Neural crest cell (in vitro differentiated cells): ENCODE measurements at regions not wholly inside any gene's neighbourhood (a gene's known extent, or its start where the extent isn't known, plus 50 kb on each side); places are given as distances from the start of the nearest gene placed in this dataset.
"Not testable (repeated sequence)": the region's sequence is repeated elsewhere in the genome, so short reads cannot be mapped to it uniquely, and the experiment has no call there.

Experiments used
- DNase-seq: peaks from one replicate; pipeline ENCODE4 v3.0.0; 2021; ENCODE audit warnings: low read depth, mixed read lengths, low spot score
- H3K27ac Mint-ChIP-seq: one replicate; pipeline ENCODE4 v1.8.0; 2021; ENCODE audit warnings: mild to moderate bottlenecking, mixed read lengths; ENCODE audit not compliant: unreplicated experiment
- H3K27me3 Mint-ChIP-seq: 2 replicates; pipeline ENCODE4 v1.8.0; 2021; ENCODE audit warnings: low read depth, mild to moderate bottlenecking, mixed read lengths
- H3K36me3 Mint-ChIP-seq: 2 replicates; pipeline ENCODE4 v1.8.0; 2021; ENCODE audit warnings: low read depth, mild to moderate bottlenecking, mixed read lengths
- H3K4me1 Mint-ChIP-seq: 2 replicates; pipeline ENCODE4 v1.8.0; 2021; ENCODE audit warnings: mixed read lengths
- H3K4me3 Mint-ChIP-seq: one replicate; pipeline ENCODE4 v1.8.0; 2021; ENCODE audit warnings: mild to moderate bottlenecking, mixed read lengths
- H3K9me3 Mint-ChIP-seq: 2 replicates; pipeline ENCODE4 v1.8.0; 2021; ENCODE audit warnings: mixed read lengths
- TF ChIP-seq, protein P1 (sequence below): fragments of 200-600 bp; sonication (generic); conservative IDR thresholded peaks from 2 replicates; pipeline ENCODE4 v1.5.0; 2021; ENCODE audit warnings: antibody characterized with exemption, mild to moderate bottlenecking

DNA sequence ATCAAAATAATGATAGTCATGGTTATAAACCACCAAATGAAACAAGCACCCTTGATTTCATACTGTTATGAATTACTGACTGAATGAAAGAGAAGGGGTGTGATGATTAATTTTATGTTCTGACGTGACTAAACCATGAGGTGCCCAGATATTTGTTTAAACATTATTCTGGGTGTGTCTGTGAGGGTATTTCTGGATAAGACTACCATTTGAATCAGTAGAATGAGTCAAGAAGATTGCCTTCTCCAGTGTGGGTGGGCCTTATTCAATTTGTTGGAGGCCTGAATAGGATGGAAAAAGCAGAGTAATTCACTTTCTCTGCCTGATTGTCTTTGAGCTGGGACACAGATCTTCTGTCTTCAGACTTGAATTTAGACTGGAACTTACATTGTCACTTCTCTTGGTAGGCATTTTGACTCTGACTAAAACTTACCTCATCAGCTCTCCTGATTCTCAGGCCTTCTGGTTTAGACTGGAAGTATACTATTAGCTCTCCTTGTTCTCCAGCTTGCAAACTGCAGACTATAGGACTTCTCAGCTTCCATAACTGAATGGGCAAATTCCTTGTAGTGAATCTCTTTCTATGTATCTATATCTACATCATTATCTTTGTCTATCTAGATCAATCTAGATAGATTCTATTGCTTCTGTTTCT lies 321.9 kb upstream of the TARS1 start:
- Mint-ChIP-seq H3K4me1 (no peaks in the 10 kb centered on the region), H3K9me3 (peaks cover 7% of the 10 kb centered on the region), H3K27ac (no peak overlapping the region), H3K4me3 (no peak overlapping the region), H3K27me3 (no peaks in the 10 kb centered on the region), H3K36me3 (peaks cover 3% of the 10 kb centered on the region)
- DNase-seq = no peak
- TF ChIP-seq, protein P1, sequence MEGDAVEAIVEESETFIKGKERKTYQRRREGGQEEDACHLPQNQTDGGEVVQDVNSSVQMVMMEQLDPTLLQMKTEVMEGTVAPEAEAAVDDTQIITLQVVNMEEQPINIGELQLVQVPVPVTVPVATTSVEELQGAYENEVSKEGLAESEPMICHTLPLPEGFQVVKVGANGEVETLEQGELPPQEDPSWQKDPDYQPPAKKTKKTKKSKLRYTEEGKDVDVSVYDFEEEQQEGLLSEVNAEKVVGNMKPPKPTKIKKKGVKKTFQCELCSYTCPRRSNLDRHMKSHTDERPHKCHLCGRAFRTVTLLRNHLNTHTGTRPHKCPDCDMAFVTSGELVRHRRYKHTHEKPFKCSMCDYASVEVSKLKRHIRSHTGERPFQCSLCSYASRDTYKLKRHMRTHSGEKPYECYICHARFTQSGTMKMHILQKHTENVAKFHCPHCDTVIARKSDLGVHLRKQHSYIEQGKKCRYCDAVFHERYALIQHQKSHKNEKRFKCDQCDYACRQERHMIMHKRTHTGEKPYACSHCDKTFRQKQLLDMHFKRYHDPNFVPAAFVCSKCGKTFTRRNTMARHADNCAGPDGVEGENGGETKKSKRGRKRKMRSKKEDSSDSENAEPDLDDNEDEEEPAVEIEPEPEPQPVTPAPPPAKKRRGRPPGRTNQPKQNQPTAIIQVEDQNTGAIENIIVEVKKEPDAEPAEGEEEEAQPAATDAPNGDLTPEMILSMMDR = no peak

GRCh38 chr5:33120671-33121070 lies 320.1 kb upstream of the TARS1 start:
- no peak for DNase-seq
- Mint-ChIP-seq H3K27me3 (no peaks in the 10 kb centered on the region), H3K4me1 (no peaks in the 10 kb centered on the region), H3K9me3 (no peaks in the 10 kb centered on the region), H3K27ac (no peak overlapping the region), H3K36me3 (no peaks in the 10 kb centered on the region), H3K4me3 (no peak overlapping the region)
- TF ChIP-seq, protein P1 = no peak

GRCh38 chr5:33129309-33129708 lies 311.5 kb upstream of the TARS1 start:
- TF ChIP-seq, protein P1 = no peak
- H3K27ac Mint-ChIP-seq = no peak overlapping the region
- peaks cover 13% of the 10 kb centered on the region for H3K9me3 Mint-ChIP-seq
- no peaks in the 10 kb centered on the region for H3K4me1 Mint-ChIP-seq
- H3K4me3 Mint-ChIP-seq = no peak overlapping the region
- H3K36me3 Mint-ChIP-seq = peaks cover 12% of the 10 kb centered on the region
- DNase-seq = no peak
- H3K27me3 Mint-ChIP-seq = no peaks in the 10 kb centered on the region

GRCh38 chr5:33136785-33137184 lies 304.0 kb upstream of the TARS1 start:
- Mint-ChIP-seq H3K27ac (no peak overlapping the region), H3K36me3 (peaks cover 16% of the 10 kb centered on the region), H3K4me3 (no peak overlapping the region), H3K9me3 (peaks cover 22% of the 10 kb centered on the region), H3K4me1 (no peaks in the 10 kb centered on the region), H3K27me3 (no peaks in the 10 kb centered on the region)
- DNase-seq = no peak
- TF ChIP-seq, protein P1 = no peak

DNA sequence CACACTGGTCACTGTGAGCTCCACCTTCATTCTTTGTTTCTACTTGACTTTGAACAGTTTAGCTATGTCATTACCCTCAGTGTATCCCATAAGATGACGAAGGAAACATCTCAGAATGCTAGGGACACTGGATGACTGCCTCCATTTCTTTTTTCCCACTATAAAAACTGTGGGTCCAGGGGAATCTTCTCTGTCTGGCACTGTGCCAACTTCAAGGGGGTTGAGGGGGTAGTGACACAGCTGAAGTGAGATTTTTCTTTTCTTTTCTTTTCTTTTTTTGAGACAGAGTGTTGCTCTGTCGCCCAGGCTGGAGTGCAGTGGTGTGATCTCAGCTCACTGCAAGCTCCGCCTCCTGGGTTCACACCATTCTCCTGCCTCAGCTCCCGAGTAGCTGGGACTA lies 302.6 kb upstream of the TARS1 start:
- H3K4me1 Mint-ChIP-seq, DNase-seq, H3K27ac Mint-ChIP-seq, H3K4me3 Mint-ChIP-seq, H3K27me3 Mint-ChIP-seq: not testable (repeated sequence)
- Mint-ChIP-seq H3K36me3 (peaks cover 16% of the 10 kb centered on the region), H3K9me3 (peaks cover 21% of the 10 kb centered on the region)

DNA sequence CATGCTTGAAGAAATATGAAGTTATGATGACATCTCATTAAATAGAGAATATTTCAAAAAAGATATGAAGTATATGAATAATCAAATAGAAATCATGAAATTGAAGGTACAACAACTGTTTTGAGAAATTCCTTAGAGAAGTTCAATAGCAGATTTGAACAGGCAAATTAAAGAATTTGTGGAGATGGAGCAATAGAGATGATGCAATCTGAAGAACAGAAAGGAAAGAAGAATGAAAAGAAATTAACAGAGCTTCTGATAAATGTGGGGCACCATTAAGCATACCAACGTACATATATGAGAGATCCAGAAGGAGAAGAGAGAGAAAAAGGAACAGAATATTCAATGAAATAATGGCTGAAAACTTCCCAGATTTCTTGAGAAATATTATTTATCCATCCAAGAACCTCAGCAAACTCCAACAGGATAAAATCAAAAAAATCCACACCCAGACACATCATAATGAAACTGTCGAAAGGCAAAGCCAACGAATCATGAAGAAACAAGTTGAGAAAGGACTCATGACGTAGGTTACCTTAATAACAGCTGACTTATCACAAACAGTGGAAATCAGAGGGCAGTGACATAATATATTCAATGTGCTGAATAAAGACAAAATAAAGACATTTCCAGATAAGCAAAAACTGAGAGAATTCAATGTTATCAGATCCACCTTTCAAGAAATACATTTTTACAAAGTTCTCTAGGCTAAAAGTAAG lies 297.2 kb upstream of the TARS1 start:
- Mint-ChIP-seq H3K4me3 (no peak overlapping the region), H3K27me3 (no peaks in the 10 kb centered on the region), H3K27ac (no peak overlapping the region), H3K9me3 (peaks cover 14% of the 10 kb centered on the region), H3K4me1 (no peaks in the 10 kb centered on the region), H3K36me3 (peaks cover 5% of the 10 kb centered on the region)
- DNase-seq = no peak
- TF ChIP-seq, protein P1 = no peak
